HK-2 (cell line): ENCODE measurements at regions not wholly inside any gene's neighbourhood (a gene's known extent, or its start where the extent isn't known, plus 50 kb on each side); places are given as distances from the start of the nearest gene placed in this dataset.
"Not testable (repeated sequence)": the region's sequence is repeated elsewhere in the genome, so short reads cannot be mapped to it uniquely, and the experiment has no call there.

ENCODE experiments used
- DNase-seq: peaks from one replicate; pipeline ENCODE4 v3.0.0-alpha.2; 2018; ENCODE audit not compliant: unreplicated experiment

DNA sequence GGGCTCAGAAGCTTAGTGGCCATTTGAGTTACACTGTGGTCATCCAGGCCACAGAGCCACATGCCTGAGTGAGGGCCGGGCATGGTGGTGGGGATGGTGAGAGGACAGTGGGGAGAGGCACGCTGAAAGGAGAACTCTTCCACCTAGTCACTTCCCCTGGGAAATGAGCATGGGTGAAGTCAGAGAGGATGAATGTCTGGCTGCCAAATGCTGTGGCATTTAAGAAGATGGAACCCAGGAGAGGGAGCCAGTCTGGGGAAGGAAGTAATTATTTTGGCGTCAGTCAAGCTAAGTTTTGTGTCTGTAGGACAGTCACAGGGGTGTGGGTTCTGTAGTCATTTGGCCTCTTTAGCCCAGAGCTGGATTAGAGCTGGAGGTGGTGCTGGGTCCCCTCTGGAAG lies 86.0 kb upstream of the PODXL start:
- DNase-seq, result no peak

DNA sequence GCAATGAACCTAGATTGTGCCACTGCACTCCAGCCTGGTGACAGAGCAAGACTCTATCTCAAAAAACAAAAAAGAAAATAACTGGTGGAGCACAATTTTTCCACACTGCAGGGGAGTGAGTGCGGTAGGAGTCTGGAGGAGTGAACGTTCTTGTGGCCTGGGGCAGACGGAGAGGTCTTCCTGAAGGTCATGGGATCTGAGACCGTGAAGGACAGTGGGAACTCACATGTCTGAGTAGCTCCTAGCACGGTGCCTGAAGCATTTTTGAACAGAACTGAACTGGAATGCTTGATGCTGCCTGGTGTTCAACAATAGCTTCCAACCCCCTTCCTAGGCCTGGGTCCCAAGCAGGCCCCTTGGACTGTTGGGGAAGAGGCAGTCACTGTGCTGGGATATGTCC lies 84.3 kb upstream of the PODXL start:
- DNase-seq, result no peak

DNA sequence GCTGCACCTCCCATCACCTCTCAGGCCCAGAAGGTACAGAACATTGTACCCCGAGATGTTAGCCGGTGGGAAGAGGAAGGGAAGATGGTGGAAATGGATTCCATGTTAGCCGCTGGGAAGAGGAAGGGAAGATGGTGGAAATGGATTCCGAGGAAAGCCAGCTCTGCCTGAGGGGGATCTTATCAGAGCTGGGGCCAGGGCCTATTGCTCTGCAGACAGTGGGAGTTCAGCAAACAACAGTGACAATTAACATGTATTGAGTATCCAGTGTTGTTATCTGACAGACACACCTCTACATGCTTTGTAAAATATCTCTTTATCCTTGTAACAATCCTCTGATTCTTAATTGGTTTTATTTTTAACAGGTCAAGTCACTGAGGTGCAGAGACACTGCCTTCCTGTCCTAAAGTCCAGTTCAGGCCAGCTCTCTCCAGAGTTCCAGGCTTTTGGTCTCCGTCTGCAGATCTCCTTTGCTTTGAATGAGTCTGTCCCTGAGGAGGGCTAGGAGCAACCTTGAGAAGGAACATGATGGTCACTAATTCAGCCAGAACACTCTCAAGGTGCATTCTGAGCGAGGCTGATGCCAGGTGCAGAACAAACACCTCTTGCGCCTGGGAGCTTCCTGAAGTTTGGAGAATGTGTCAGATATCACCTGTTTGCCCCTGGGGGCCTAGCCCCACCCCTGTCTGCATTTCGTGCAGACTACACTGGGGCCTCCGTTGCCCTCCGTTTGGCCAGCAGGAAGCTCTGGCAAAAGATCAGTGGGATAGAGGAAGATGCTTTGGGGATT lies 82.4 kb upstream of the PODXL start:
- DNase-seq, result no peak

DNA sequence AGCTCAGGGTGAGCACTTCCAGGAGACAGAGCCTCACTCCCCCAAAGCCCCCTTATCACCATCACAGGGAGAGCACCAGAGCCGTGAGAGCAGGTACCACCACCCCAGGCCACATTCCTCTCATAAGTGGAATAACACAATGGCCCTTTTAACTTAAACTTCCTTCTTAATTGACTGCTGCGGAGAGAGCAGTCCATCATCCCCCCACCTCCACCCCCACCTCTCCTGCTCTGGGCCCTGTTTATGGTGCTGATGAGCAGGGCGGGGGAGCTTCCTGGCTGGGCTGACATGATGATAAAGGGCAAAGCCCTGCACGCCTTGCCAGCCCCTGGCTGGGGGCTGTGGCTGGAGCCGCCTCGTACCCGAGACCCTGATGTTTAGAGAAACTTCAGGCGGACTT lies 81.4 kb upstream of the PODXL start:
- DNase-seq, result no peak

DNA sequence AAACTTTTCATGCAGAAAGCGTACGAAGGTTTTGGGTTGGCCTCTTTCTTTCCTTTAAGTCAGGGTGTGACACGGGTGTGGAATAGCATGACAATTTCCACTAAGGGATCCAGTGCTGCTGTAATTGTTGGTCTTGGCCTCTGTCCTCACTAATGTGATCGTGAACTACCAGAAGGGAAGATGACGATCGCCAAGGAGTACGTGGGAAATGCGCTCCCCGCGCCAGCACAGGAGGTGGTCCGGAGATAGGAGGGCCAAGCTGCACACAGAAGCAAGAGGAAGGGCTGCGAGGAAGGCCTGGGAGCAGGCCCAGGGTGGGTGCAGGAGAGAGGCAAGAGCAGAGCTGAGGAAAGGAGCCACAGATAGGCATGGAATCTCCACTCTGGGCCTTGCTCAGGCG lies 79.7 kb upstream of the PODXL start:
- DNase-seq, result no peak

DNA sequence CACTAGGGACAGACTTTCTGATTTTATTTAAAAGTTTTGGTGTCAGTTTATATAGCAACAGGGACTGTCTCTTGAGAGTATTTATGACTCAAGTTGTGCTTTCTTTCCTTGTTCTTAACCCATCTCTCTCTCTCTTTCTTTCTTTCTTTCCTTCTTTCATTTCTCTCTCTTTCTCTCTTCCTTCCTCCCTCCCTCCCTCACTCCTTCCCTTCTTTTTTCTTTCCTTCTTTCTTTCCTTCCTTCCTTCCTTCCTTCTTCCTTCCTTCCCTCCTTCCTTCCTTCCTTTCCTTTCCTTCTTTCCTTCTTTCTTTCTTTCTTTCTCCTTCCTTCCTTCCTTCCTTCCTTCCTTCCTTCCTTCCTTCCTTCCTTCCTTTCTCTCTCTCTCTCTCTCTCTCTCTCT lies 77.8 kb upstream of the PODXL start:
- not testable (repeated sequence) for DNase-seq

DNA sequence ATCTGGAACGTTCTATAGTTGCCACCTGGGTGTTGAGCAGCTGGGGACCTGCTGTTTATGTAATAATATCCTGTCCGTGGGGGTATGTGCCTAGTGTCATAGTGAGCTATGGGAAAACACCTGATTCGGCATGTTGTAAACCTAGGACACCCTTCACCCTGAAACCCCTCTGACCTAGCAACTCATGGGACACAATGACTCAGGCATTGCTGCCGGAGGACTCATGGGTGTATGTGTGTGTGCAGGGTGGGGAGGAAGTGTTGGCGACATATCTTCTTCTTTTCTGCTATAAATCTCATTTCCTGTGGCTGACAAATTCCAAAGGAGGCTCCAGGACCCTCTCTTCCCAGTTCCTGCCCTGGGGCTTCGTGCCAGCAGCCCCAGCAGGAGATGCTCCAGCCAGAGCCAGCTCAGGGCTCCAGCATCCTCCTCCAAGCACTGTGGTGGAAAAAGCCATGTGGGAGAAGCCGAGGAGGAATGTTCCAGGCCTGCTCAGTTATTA lies 77.0 kb upstream of the PODXL start:
- DNase-seq, result no peak

DNA sequence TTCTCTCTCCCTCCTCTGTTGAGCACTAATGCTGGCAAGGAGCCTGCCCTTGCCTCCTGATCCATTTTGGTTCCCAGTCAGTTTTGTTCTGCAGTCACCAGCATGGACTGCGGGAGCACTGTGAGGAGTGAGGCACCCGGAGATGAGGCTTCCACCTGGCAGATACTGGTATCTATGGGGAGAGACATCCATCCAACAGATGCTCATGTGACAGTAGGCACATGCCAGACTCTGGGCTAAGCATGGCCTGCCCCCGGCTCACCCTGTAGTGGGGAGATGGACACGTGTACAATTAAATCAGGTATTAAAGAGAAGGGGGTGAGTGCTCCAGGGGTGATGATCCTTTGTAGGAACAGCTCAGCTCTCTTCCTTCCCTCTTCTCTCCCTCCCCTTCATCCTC lies 74.0 kb upstream of the PODXL start:
- no peak for DNase-seq

DNA sequence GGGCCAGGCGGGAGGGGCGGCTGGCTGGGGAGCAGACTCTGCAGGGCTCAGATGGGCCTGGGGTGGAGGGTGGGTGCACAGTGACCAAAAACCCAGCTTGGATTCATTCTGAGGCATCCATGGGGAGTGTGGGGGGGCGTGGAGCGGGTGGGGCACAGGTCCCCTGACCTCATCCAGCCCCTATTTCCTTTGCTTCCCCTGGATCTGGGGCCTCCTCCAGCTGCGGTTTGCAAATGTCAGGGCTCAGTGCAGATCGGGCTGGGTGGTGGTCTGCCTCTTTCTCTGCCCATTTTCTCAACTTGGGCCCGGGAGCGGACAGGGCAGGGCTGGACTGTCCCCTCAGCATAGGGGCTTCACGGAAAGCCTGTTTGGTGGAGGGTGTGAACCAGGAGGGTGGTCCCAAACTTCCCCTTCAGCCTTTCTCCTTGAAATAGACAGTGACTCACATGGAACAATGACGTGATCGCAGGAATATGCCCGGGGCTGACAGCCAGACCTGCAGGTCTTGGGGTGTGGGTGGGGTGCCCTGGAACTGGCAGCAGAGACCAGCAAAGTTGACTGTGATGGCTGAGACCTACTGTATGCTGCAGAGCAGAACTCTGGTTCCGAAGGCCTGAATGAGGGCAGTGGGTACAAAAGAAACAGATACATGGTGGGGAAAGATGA lies 72.9 kb upstream of the PODXL start:
- DNase-seq, result no peak

DNA sequence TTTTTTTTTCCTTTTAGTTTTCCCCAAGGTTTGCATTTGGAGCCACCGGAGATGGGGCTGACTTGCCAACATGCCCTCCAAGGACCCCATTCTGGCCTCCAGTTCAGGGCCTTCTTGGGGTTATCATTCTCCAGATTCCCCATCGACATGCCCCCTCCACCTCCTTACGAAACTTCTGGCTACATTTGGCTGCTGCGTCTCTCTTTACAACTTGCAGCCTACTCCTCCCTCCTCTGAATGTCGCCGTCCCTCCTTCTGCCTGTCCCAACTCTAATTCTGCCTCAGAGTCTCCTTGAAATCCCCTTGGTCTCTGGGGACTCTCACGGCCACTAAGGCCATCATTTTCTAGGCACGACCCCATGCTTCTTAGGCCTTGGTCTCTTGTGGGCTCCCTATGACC lies 72.2 kb upstream of the PODXL start:
- DNase-seq, result no peak

DNA sequence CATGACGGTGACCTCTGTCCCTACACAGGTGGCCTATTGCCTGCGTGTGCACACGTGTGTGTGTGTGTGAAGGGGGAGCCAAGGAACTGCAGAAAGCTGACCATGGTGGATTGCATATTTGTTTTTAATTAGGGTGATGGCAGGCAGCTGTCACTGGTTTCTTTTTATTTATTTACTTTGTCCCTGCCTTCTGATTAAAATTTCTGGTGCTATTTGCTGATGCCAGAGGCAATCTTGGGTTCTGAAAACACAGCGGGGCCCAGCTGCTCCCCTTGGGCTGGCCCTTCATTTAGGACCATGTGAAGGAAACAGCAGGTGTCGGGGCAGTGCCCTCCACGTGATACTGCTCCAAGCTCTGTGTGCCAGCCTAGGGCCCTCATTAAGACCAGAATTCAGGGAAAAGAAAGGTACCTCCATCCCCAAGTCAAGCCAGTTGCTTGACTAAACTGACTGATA lies 71.3 kb upstream of the PODXL start:
- no peak for DNase-seq

DNA sequence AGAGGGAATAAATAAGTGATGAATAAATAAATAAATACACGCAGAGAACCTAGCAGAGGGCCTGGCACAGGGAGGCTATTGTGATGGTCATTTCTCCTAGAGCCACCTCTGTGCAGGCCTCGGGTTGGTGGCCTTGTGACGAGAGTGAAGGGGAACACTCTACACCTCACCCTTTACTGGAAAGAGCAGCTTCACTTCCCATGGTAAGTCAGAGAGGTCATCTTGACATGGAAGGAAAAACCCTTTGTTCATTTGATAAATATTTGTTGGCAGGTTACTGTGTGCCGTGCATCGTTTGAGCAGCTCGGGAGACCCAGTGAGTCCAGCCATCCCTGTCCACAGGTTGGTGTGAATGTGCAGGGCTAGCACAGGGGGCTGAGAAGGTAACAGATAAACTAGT lies 70.2 kb upstream of the PODXL start:
- no peak for DNase-seq

DNA sequence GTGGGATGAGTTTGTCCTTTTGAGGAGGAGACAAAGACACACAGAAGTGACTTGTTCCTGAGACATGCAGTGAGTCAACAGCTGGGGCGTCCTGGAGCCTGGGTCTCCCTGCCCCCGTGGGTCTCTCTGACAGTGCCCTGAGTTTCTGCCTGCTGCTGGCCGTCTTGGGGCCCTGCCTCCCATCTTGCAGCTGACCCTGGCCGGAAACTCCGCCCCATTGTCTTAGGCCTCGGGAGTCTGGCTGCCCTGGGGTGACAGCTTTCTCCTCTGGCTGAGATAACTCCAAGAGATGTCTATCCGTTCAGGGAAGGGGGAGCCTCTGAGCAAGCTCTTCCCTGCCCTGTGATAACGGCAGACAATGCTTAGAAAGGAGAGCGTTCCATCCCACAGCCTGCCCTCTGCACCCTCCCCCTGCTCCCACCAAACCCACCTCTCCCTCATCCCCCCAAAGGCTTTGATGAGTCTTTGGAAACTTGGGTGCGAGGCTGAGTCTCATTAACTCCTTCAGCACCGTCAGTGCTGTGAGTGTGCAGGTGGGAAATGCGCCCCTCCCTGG lies 69.5 kb upstream of the PODXL start:
- DNase-seq, result peak; percentile 53

DNA sequence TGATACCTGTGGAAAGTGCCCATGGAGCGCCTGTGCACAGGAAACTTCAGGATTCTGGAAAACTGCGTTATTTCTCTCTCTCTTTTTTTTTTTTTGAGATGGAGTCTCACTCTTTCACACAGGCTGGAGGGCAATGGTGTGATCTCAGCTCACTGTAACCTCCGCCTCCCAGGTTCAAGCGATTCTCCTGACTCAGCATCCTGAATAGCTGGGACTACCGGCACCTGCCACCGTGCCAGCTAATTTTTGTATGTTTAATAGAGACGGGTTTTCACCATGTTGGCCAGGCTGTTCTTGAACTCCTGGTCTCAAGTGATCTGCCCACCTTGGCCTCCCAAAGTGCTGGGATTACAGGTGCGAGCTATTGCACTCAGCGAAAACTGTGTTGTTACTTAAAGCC lies 68.9 kb upstream of the PODXL start:
- DNase-seq, result not testable (repeated sequence)

DNA sequence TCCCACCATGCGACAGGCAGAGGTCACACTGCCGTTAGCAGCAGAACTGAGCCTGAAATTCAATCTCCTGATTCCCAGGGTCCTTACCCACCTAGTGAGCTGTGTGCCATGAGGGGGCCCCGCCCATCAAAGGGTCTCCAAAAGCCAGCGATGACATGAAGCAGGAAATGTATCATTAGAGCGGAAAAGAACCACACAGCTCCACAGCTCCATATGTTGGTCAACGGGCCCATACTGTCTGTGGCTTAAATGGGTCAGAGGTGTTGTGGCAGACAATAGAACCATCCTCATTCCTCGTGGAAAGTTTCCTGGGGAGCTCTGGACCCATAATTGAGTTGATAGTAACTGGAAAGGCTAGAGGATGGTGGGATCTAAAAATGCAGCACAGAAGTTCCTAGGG lies 68.1 kb upstream of the PODXL start:
- DNase-seq, result no peak

DNA sequence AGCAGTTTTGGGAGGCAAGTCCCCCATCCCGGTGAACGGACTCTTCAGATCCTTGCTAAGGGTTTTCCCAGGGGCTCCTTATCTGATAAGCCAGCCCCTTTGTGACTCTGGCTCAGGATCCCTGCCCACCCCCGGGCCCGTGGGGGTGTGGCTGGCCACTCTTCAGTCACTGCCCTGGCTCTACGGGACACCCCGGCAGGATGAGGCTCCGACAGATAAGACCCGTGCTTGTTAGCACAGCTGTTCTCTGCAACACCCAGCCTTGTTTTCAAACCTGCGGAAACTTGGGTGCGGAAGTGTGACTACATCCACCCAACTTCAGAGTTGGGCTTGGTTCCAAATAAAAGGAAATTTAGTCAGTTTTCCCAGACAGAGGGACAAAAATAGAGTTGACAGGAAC lies 66.7 kb upstream of the PODXL start:
- DNase-seq, result no peak

DNA sequence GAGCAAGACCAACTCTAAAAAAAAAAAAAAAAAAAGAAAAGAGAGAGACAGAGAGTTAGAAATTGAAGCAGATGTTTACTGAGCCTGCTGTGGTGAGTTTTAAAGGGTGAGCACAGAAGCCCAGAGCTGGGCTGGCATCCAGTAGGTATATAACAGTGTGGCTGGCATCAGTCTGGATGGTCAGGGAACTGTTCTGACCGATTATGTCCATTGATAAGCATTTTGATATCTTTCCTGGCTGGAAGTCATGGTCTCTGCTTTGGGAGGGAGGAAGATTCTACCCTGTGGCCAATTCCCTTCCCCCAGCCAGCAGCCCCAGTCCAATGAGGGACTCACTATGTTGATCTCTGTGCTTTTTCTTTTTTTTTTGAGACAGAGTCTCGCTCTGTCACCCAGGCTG lies 65.2 kb upstream of the PODXL start:
- no peak for DNase-seq

DNA sequence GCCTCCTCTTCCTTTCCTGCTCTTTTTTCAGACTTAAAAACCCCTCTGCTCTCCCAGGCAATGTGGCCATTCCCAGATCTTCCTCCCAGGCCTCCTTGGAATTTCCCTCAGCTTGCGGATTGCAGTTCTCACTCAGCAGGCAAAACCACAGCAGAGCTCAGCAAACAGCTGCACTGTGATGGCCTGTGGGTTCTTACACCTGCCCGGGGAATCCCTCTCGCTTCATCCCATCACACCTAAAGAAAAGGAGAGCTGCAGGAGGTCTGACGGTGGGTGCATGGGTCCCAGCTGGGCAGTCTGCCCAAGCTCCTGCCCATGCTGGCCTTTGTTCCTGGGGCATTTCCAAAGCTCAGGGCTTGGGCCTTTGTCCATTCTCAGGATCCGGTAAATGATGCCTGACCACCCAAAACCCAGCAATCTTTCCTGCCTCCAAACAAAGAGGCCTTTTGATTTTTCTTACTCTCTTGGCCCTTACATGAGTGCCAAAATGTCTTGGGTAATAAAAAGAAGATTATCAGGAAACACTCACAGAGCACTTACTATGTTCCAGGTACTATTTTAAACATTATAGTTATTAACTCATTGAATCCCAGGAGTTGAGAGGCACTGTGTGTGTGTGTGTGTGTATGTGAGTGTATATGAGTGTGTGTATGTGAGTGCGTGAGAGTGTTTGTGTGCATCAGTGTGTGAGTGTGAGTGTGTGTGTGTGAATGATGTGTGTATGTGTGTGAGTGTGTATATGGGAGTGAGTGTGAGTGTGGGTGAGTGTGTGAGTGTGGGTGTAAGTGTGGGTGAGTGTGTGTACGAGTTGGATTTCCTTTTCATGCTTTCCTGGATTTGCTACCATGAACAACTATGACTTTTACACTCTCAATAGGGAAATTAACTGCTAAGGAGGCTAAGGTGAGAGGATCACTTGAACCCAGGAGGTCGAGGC lies 64.5 kb upstream of the PODXL start:
- DNase-seq, result no peak

DNA sequence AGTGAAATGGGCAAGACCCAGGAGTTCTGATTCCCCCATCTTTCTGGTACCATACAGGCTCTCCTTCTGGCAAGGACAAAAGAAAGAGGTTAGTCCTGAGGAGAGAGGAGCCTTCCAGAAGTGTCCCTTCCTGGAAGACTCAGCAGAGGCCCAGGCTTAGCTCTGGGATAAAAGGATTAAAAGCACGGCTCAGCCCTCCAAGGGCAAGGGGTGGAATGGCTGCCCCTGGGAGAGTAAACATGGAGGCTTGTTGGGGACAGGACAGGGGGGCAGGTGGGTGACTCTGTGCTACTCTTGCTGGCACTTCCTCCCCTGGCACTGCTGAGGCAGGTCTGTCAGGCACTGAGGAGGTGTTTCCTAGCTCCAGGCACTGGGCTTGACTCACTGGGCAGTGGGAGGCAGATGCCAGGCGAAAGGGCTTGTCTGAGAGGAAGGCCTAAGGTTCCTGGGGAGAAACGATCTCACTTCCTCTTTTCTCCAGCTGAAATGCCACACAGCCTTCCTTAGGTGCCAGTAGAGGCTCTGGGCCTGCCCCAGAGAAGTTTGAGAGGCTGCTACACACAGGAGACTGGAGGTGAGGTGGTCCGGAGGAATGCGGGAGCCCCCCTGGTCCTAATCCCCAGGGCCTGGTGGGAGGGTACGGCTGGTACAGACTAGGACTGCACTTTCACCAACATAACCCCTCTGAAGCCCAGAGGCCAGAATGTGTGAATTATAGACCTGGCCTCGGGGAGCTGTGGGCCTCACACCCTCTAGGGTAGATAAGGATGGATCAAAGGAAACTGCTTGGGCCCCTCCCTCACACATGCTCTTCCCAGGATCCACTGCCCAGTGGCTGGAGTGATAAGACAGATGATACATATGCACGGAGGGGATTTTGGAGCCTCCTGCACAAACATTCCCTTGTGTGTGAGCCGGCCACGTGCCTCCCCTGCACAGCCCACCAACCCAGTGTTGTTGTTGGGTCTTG lies 63.2 kb upstream of the PODXL start:
- no peak for DNase-seq

DNA sequence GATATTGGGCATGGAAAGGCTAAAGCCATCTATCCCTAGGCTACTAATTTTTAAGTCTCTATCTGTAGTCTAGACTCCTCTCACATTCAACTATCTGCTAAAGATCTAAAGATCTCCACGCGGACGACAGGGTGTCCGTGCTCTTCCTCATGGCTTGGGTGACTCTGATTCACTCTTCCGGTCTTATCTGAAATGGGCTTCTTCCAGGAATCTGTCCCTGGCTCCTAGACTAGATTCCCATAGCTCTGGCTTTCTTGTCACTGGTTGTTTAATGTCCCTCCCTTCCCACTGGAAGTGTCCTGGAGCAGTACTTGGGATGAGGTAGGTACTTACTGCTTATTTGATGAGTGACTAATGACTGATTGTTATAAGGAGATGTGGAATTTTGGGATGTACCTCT lies 62.0 kb upstream of the PODXL start:
- no peak for DNase-seq
